ENCODE measurements at regions not wholly inside any gene's neighbourhood (a gene's known extent, or its start where the extent isn't known, plus 50 kb on each side); places are given as distances from the start of the nearest gene placed in this dataset.
"Not testable (repeated sequence)": the region's sequence is repeated elsewhere in the genome, so short reads cannot be mapped to it uniquely, and the experiment has no call there.

DNA sequence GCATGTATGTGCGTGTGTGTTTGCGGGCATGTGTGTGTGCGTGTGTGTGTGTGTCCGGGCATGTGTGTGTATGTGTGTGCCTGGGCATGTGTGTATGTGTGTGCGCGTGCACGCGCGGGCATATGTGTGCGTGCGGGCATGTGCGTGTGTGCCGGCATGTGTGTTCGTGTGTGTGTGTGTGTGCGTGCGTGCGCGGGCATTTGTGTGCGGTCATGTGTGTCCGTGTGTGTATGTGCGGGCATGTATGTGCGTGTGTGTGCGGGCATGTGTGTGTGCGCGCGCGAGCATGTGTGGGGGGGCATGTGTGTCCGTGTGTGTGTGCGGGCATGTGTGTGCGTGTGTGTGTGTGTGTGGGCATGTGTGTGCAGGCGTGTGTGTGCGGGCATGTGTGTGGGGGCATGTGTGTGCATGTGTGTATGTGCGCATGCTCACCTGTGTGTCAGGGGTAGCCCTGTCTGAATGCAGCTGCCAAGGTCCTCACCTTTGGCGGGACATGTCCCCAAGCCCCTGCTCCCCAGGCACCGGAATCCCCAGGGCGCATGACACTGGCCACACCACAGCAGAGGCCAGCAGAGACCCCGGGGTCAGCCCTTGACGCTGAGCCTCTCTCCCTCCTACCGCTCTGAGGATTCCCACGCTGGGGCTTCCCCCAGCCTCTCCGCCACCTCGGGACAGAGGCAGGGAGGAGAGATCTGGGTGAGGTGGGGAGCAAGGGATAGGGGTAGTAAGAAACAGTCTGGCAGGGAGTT, 109.5 kb upstream of the NCOR2 start:
- TF ChIP-seq, protein P1, sequence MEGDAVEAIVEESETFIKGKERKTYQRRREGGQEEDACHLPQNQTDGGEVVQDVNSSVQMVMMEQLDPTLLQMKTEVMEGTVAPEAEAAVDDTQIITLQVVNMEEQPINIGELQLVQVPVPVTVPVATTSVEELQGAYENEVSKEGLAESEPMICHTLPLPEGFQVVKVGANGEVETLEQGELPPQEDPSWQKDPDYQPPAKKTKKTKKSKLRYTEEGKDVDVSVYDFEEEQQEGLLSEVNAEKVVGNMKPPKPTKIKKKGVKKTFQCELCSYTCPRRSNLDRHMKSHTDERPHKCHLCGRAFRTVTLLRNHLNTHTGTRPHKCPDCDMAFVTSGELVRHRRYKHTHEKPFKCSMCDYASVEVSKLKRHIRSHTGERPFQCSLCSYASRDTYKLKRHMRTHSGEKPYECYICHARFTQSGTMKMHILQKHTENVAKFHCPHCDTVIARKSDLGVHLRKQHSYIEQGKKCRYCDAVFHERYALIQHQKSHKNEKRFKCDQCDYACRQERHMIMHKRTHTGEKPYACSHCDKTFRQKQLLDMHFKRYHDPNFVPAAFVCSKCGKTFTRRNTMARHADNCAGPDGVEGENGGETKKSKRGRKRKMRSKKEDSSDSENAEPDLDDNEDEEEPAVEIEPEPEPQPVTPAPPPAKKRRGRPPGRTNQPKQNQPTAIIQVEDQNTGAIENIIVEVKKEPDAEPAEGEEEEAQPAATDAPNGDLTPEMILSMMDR (IDR thresholded peaks at IDR 0.05; ENCODE audit: insufficient read depth, low read length, poor library complexity, severe bottlenecking), result no peak
- H3K27me3 ChIP-seq (replicated peaks; ENCODE audit: control insufficient read depth, insufficient read depth, low read length), result no peaks in the 10 kb centered on the region; the same call in 1 of the 2 replicates
- DNase-seq (ENCODE audit: extremely low read depth, insufficient read length), result no peak

DNA sequence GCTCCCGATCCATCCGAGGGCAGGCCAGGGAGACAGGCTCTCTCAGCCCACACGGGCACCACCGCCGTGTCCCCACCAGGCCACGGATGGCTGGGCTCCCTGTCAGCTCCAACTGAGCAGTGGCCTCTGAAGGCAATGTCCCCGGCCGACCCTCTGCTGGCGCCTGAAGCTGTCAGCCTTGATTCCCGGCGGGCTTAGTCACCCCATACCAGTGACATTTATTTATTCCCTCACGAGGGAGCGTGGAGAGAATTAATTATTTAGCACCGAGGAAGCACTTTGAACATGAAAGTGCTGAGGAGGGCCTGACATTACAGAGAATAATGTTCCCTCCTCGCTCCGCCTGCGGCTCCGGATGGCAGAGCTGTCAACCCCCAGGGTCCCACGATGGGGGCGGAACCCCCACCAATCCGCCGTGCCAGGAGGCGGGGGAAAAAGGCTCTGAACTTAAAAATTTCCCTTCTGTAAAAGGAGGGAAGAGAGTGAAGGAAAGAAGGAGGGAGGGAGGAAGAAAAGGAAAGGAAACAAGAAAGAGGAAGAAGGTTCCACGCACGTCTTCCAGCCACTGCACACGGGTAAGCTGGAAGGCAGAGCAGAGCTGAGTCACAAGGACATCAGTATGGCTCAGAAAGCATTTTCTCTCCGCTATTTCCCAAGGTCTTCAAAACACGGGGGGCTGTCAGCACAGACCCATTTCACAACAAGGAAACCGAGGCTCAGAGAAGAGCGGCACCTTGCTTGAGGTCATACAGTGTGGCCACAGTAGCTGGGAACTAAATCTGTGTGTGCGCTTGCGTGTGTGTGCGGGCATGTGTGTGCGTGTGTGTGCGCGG, 108.7 kb upstream of the NCOR2 start:
- Histone ChIP-seq H3K27me3 (replicated peaks; ENCODE audit: control insufficient read depth, insufficient read depth, low read length) (no peaks in the 10 kb centered on the region; the same call in 1 of the 2 replicates), H3K36me3 (ENCODE audit: control insufficient read depth, insufficient read depth, low read length) (no peaks in the 10 kb centered on the region), H3K4me3 (replicated peaks; ENCODE audit: low read depth, low read length) (no peak overlapping the region)
- TF ChIP-seq, protein P1 (IDR thresholded peaks at IDR 0.05; ENCODE audit: insufficient read depth, low read length, poor library complexity, severe bottlenecking), result no peak
- no peak for DNase-seq (ENCODE audit: extremely low read depth, insufficient read length)

More for the DNA sequence above, 109.5 kb upstream of the NCOR2 start:
- H3K4me3 ChIP-seq (replicated peaks; ENCODE audit: low read depth, low read length), result no peak overlapping the region
- H3K36me3 ChIP-seq (ENCODE audit: control insufficient read depth, insufficient read depth, low read length), result no peaks in the 10 kb centered on the region

DNA sequence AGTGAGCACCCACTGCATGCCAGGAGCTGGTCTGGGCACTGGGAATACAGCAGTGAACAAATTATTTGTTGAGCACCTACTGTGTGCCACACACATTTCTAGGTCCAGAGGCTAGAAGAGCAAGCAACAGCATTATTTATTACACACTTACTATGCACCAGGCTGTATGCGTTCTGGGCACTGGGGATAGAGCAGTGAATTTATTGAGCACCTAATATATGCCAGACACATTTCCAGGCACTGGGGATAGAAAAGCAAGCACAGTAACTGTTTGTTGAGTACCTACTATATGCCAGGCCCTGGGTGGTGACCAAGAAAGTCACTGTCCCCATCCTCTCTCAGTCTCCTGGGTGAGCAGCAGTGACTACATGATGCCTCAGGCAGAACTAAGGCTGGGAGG, 107.5 kb upstream of the NCOR2 start:
- no peaks in the 10 kb centered on the region; the same call in 1 of the 2 replicates for H3K27me3 ChIP-seq (replicated peaks; ENCODE audit: control insufficient read depth, insufficient read depth, low read length)
- no peaks in the 10 kb centered on the region for H3K36me3 ChIP-seq (ENCODE audit: control insufficient read depth, insufficient read depth, low read length)
- no peak overlapping the region for H3K4me3 ChIP-seq (replicated peaks; ENCODE audit: low read depth, low read length)
- no peak for DNase-seq (ENCODE audit: extremely low read depth, insufficient read length)
- TF ChIP-seq, protein P1 (IDR thresholded peaks at IDR 0.05; ENCODE audit: insufficient read depth, low read length, poor library complexity, severe bottlenecking), result no peak

DNA sequence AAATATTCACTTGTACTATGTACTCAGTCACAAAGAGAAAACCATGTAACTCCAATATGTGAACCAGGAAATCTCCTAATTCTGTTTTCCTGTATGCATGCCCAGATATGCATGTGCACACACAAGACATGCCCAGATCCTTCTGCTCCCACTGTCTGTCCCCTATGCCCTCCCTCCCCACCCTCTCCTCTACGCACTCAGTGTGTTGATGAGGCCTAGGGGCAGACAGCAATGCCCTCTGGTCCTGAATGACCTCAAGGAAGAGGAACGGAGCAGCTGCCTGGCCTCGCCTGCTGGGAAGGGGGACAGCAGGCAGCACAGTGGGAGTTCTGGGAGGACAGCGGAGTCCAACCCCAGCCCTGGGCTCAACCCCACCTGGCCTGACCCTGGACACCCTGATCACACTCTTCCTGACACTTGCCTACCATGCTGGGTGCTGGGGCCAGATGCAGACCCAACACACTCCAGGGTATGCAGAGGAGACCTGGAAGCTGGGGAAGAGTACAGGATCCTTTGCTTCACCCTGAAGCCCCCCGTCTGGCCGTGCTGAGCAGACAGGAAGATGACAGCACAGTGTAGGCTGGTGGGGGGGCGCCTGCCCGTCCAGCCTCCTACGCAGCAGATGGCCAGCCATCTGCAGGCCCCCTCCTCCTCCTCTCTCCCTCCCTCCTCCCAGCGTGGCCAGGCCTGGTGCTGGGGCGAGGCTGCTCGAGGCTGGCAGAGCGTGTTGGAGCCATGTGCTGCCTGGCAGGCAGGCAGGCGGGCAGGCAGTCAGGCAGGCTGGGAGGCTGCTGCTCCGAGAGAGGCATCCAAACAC, 106.6 kb upstream of the NCOR2 start:
- Histone ChIP-seq H3K36me3 (ENCODE audit: control insufficient read depth, insufficient read depth, low read length) (no peaks in the 10 kb centered on the region), H3K27me3 (replicated peaks; ENCODE audit: control insufficient read depth, insufficient read depth, low read length) (no peaks in the 10 kb centered on the region; the same call in 1 of the 2 replicates), H3K4me3 (replicated peaks; ENCODE audit: low read depth, low read length) (no peak overlapping the region)
- no peak for DNase-seq (ENCODE audit: extremely low read depth, insufficient read length)
- TF ChIP-seq, protein P1 (IDR thresholded peaks at IDR 0.05; ENCODE audit: insufficient read depth, low read length, poor library complexity, severe bottlenecking), result no peak

DNA sequence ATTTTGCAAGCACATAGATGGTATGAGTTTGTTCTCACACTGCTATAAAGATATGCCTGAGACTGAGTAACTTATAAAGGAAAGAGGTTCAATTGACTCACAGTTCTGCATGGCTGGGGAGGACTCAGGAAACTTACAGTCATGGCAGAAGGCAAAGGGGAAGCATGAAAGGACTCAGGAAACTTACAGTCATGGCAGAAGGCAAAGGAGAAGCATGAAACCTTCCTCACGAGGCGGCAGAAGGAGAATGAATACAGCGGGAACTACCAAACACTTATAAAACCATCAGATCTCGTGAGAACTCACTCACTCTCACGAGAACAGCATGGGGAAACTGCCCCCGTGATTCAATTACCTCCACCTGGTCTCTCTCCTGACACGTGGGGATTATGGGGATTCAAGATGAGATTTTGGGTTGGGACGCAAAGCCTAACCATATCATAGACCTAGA, 101.9 kb upstream of the NCOR2 start:
- not testable (repeated sequence) for DNase-seq (ENCODE audit: extremely low read depth, insufficient read length); H3K27me3 ChIP-seq (replicated peaks; ENCODE audit: control insufficient read depth, insufficient read depth, low read length); H3K4me3 ChIP-seq (replicated peaks; ENCODE audit: low read depth, low read length); H3K36me3 ChIP-seq (ENCODE audit: control insufficient read depth, insufficient read depth, low read length)
